HEK293 (cell line): ENCODE measurements at regions not wholly inside any gene's neighbourhood (a gene's known extent, or its start where the extent isn't known, plus 50 kb on each side); places are given as distances from the start of the nearest gene placed in this dataset.

ENCODE experiments used
- CTCF ChIA-PET: fragments of 350-600 bp; formaldehyde crosslinking; extraction: SDS; loops from one replicate; lab custom pipeline; 2021; ENCODE audit warnings: antibody characterized with exemption; lab: Yijun Ruan, JAX
- POLR2A ChIA-PET: fragments of 300-600 bp; formaldehyde crosslinking; extraction: SDS; loops from one replicate; lab custom pipeline; 2020; ENCODE audit warnings: antibody characterized with exemption, inconsistent platforms; lab: Yijun Ruan, JAX
- H3K27ac ChIP-seq: fragments of 200-500 bp; sonication (Bioruptor generic); 2 replicates; pipeline ENCODE4 v1.5.1; 2014; ENCODE audit warnings: low read depth, low read length, control low read depth, inconsistent platforms; ENCODE audit errors: extremely low read depth
- H3K36me3 ChIP-seq, 2 experiments: fragments of 200-500 bp in 1 of 2; sonication (Bioruptor generic) in 1 of 2; 1 replicate in 1 of 2; 2 replicates in 1 of 2; pipeline ENCODE4 v1.5.1; 2014 to 2017; ENCODE audit warnings: inconsistent platforms in 2 of 2, low read length in 2 of 2; ENCODE audit not compliant: control insufficient read depth in 2 of 2, insufficient read depth in 1 of 2
- H3K4me1 ChIP-seq: fragments of 200-500 bp; sonication (Bioruptor generic); 2 replicates; pipeline ENCODE4 v1.5.1; 2014; ENCODE audit warnings: mild to moderate bottlenecking, low read length, inconsistent platforms; ENCODE audit not compliant: control insufficient read depth, insufficient read depth
- H3K4me3 ChIP-seq: 2 replicates; pipeline ENCODE4 v1.5.1; 2011; ENCODE audit warnings: low read depth, mild to moderate bottlenecking, control low read depth, low read length, moderate library complexity
- H3K9me3 ChIP-seq: fragments of 200-500 bp; sonication (Bioruptor generic); 2 replicates; pipeline ENCODE4 v1.5.1; 2014; ENCODE audit warnings: low read depth, low read length, inconsistent platforms; ENCODE audit not compliant: control insufficient read depth, insufficient read depth
- FEZF1 ChIP-seq: fragments of 450-650 bp; formaldehyde crosslinking; IDR thresholded peaks from 2 replicates; pipeline ENCODE4 v1.5.1; 2016; ENCODE audit warnings: missing biosample characterization, missing genetic modification characterization
- HIC1 ChIP-seq: fragments of 450-650 bp; formaldehyde crosslinking; IDR thresholded peaks from 2 replicates; pipeline ENCODE4 v1.5.1; 2016; ENCODE audit warnings: missing biosample characterization, missing genetic modification characterization
- OVOL3 ChIP-seq: fragments of 450-650 bp; formaldehyde crosslinking; IDR thresholded peaks from 2 replicates; pipeline ENCODE4 v1.5.1; 2016; ENCODE audit warnings: missing biosample characterization, missing genetic modification characterization
- ZBTB48 ChIP-seq: fragments of 450-650 bp; formaldehyde crosslinking; IDR thresholded peaks from 2 replicates; pipeline ENCODE4 v1.5.1; 2016; ENCODE audit warnings: missing biosample characterization, missing genetic modification characterization
- ZBTB49 ChIP-seq: fragments of 450-650 bp; formaldehyde crosslinking; IDR thresholded peaks from 2 replicates; pipeline ENCODE4 v1.5.1; 2016; ENCODE audit warnings: missing biosample characterization, missing genetic modification characterization, low read depth
- ZIC2 ChIP-seq: fragments of 450-650 bp; formaldehyde crosslinking; IDR thresholded peaks from 2 replicates; pipeline ENCODE4 v1.5.1; 2016; ENCODE audit warnings: missing biosample characterization, missing genetic modification characterization
- ZNF138 ChIP-seq: fragments of 450-650 bp; formaldehyde crosslinking; IDR thresholded peaks from 2 replicates; pipeline ENCODE4 v1.5.1; 2016; ENCODE audit warnings: missing biosample characterization, missing genetic modification characterization, borderline replicate concordance
- ZNF169 ChIP-seq: fragments of 450-650 bp; formaldehyde crosslinking; IDR thresholded peaks from 2 replicates; pipeline ENCODE4 v1.5.1; 2016; ENCODE audit warnings: missing biosample characterization, missing genetic modification characterization
- ZNF19 ChIP-seq: fragments of 450-650 bp; formaldehyde crosslinking; IDR thresholded peaks from 2 replicates; pipeline ENCODE4; 2016; ENCODE audit warnings: missing biosample characterization, missing genetic modification characterization, low read depth
- ZNF280D ChIP-seq: fragments of 450-650 bp; formaldehyde crosslinking; IDR thresholded peaks from 2 replicates; pipeline ENCODE4 v1.5.1; 2016; ENCODE audit warnings: missing biosample characterization, missing genetic modification characterization
- ZNF324 ChIP-seq: fragments of 450-650 bp; formaldehyde crosslinking; IDR thresholded peaks from 2 replicates; pipeline ENCODE4 v1.5.1; 2016; ENCODE audit warnings: missing biosample characterization, missing genetic modification characterization
- ZNF350 ChIP-seq: fragments of 450-650 bp; formaldehyde crosslinking; IDR thresholded peaks from 2 replicates; pipeline ENCODE4 v1.5.0; 2017; ENCODE audit warnings: missing biosample characterization, mild to moderate bottlenecking, missing genetic modification characterization
- ZNF473 ChIP-seq: fragments of 450-650 bp; formaldehyde crosslinking; IDR thresholded peaks from 2 replicates; pipeline ENCODE4 v1.5.1; 2017; ENCODE audit warnings: missing biosample characterization, missing genetic modification characterization
- ZNF549 ChIP-seq: fragments of 450-650 bp; IDR thresholded peaks from 2 replicates; pipeline ENCODE4 v1.5.1; 2018; ENCODE audit warnings: missing biosample characterization, missing genetic modification characterization, mild to moderate bottlenecking, inconsistent platforms, moderate library complexity
- ZNF610 ChIP-seq: fragments of 450-650 bp; formaldehyde crosslinking; IDR thresholded peaks from 2 replicates; pipeline ENCODE4 v1.5.1; 2016; ENCODE audit warnings: missing biosample characterization, missing genetic modification characterization, borderline replicate concordance
- TF ChIP-seq, protein P1 (sequence below): fragments of 450-650 bp; formaldehyde crosslinking; IDR thresholded peaks from 2 replicates; pipeline ENCODE4 v1.5.1; 2016; ENCODE audit warnings: missing biosample characterization, missing genetic modification characterization
- TF ChIP-seq, protein P2 (sequence below): fragments of 450-650 bp; formaldehyde crosslinking; IDR thresholded peaks from 2 replicates; pipeline ENCODE4 v1.5.1; 2016; ENCODE audit warnings: missing biosample characterization, missing genetic modification characterization

GRCh38 chr1:100615686-100616085 is 77.7 kb downstream of the GPR88 start:
- Histone ChIP-seq H3K4me1 (no peaks in the 10 kb centered on the region), H3K27ac (no peak overlapping the region), H3K9me3 (no peaks in the 10 kb centered on the region), H3K36me3 (no peaks in the 10 kb centered on the region), H3K4me3 (no peak overlapping the region)
- TF ChIP-seq ZIC2 (tag by site-specific recombination), result no peak
- no peak for TF ChIP-seq ZNF19
- TF ChIP-seq OVOL3 (tag by site-specific recombination), result no peak
- TF ChIP-seq ZBTB48 (tag by site-specific recombination), result no peak
- POLR2A ChIA-PET, result no interaction called here
- CTCF ChIA-PET, result interaction anchor here (0.6 to 1.5 kb wide), 2 partner anchors 9 to 1033 kb away, joined by 3 to 7 read pairs; no protein-coding TSS in a partner anchor

- ChIA-PET POLR2A (no interaction called here), CTCF (interaction anchor here (0.6 to 1.5 kb wide), 3 partner anchors 9 to 1034 kb away, joined by 3 to 7 read pairs (median 3); no protein-coding TSS in a partner anchor)
- Histone ChIP-seq H3K4me1 (no peaks in the 10 kb centered on the region), H3K36me3 (no peaks in the 10 kb centered on the region), H3K4me3 (no peak overlapping the region), H3K9me3 (no peaks in the 10 kb centered on the region), H3K27ac (no peak overlapping the region)
- TF ChIP-seq HIC1 (tag by site-specific recombination) (no peak), ZNF549 (no peak), FEZF1 (tag by site-specific recombination) (no peak), ZNF610 (tag by site-specific recombination) (no peak), ZNF138 (tag by site-specific recombination) (no peak), ZNF19 (no peak), ZNF324 (tag by site-specific recombination) (no peak), ZNF280D (tag by site-specific recombination) (no peak), ZNF350 (tag by site-specific recombination) (no peak), ZNF473 (tag by site-specific recombination) (no peak), ZBTB48 (tag by site-specific recombination) (no peak), ZBTB49 (tag by site-specific recombination) (no peak), ZNF169 (tag by site-specific recombination) (no peak)
- TF ChIP-seq, protein P1, sequence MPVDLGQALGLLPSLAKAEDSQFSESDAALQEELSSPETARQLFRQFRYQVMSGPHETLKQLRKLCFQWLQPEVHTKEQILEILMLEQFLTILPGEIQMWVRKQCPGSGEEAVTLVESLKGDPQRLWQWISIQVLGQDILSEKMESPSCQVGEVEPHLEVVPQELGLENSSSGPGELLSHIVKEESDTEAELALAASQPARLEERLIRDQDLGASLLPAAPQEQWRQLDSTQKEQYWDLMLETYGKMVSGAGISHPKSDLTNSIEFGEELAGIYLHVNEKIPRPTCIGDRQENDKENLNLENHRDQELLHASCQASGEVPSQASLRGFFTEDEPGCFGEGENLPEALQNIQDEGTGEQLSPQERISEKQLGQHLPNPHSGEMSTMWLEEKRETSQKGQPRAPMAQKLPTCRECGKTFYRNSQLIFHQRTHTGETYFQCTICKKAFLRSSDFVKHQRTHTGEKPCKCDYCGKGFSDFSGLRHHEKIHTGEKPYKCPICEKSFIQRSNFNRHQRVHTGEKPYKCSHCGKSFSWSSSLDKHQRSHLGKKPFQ (tag by site-specific recombination), result no peak
- TF ChIP-seq, protein P2, sequence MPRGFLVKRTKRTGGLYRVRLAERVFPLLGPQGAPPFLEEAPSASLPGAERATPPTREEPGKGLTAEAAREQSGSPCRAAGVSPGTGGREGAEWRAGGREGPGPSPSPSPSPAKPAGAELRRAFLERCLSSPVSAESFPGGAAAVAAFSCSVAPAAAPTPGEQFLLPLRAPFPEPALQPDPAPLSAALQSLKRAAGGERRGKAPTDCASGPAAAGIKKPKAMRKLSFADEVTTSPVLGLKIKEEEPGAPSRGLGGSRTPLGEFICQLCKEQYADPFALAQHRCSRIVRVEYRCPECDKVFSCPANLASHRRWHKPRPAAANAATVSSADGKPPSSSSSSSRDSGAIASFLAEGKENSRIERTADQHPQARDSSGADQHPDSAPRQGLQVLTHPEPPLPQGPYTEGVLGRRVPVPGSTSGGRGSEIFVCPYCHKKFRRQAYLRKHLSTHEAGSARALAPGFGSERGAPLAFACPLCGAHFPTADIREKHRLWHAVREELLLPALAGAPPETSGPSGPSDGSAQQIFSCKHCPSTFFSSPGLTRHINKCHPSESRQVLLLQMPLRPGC (tag by site-specific recombination), result no peak
These were observed 78.2 kb downstream of the GPR88 start for GRCh38 chr1:100616121-100616621.
